HCT116 (cell line): ENCODE measurements at regions not wholly inside any gene's neighbourhood (a gene's known extent, or its start where the extent isn't known, plus 50 kb on each side); places are given as distances from the start of the nearest gene placed in this dataset.
"Not testable (repeated sequence)": the region's sequence is repeated elsewhere in the genome, so short reads cannot be mapped to it uniquely, and the experiment has no call there.

Source experiments
- ATAC-seq: fragments of 200-7000 bp; cut with Tn5 transposase; 2 replicates; pipeline ENCODE4 v1.9.1; 2020; ENCODE audit warnings: mild to moderate bottlenecking, moderate library complexity
- BruUV-seq: library from RNA; stranded (reverse); fragments of 400-500 nt; replicated peaks from 2 replicates; lab custom pipeline; 2021; lab: Mats Ljungman, UMichigan
- CTCF ChIA-PET: fragments of 300-600 bp; sonication (Branson Sonifier 250); formaldehyde crosslinking; loops from one replicate; lab custom pipeline; 2021; ENCODE audit warnings: antibody characterized with exemption; lab: Charles Lee
- POLR2A ChIA-PET: fragments of 300-600, 350-600 bp; sonication (Branson Sonifier 250); formaldehyde crosslinking; loops from one replicate; lab custom pipeline; 2021; ENCODE audit warnings: antibody characterized with exemption; lab: Charles Lee
- RAD21 ChIA-PET, 2 experiments: fragments of 300-600 bp; sonication (Branson Sonifier 250); formaldehyde crosslinking; loops; one replicate each; lab custom pipeline; 2023; ENCODE audit warnings: low total read pairs in 2 of 2; ENCODE audit not compliant: uncharacterized antibody in 2 of 2, unreplicated experiment in 2 of 2, low non-redundant PET in 1 of 2; lab: Charles Lee
- DNase-seq: peaks from one replicate; pipeline ENCODE4 v3.0.0-alpha.2; 2010; ENCODE audit warnings: low read depth, low spot score
- H2AFZ ChIP-seq: fragments of 200-600 bp; shearing (Covaris generic), sonication (generic); 2 replicates; pipeline ENCODE4 v1.6.1; 2017; ENCODE audit warnings: low read depth, mixed run types, mixed read lengths, antibody characterized with exemption, low read length; ENCODE audit not compliant: poor library complexity, severe bottlenecking
- H3K27ac ChIP-seq: 2 replicates; pipeline ENCODE4 v1.5.1; 2012; ENCODE audit warnings: low read depth, low read length
- H3K27me3 ChIP-seq: fragments of 200-600 bp; sonication (generic); 2 replicates; pipeline ENCODE4 v1.6.1; 2016; ENCODE audit warnings: mixed run types, low read length, mixed read lengths; ENCODE audit not compliant: insufficient read depth
- H3K36me3 ChIP-seq, 2 experiments: fragments of 200-500 bp in 1 of 2; fragments of 200-600 bp in 1 of 2; sonication (Bioruptor generic) in 1 of 2; sonication (generic) in 1 of 2; 2 replicates each; pipeline versions ENCODE4 v1.5.1 to v1.6.1; 2014 to 2016; ENCODE audit warnings: low read length in 2 of 2, inconsistent platforms in 1 of 2, mixed read lengths in 1 of 2, mixed run types in 1 of 2; ENCODE audit not compliant: insufficient read depth in 2 of 2, control insufficient read depth in 1 of 2
- H3K4me1 ChIP-seq, 2 experiments: fragments of 200-600 bp in 1 of 2; sonication (generic) in 1 of 2; 2 replicates each; pipeline versions ENCODE4 v1.5.1 to v1.6.1; 2012 to 2017; ENCODE audit warnings: low read length in 2 of 2, inconsistent platforms in 1 of 2, mild to moderate bottlenecking in 1 of 2, mixed read lengths in 1 of 2, mixed run types in 1 of 2, moderate library complexity in 1 of 2; ENCODE audit not compliant: insufficient read depth in 2 of 2, control insufficient read depth in 1 of 2
- H3K4me2 ChIP-seq: fragments of 200-600 bp; sonication (generic); 2 replicates; pipeline ENCODE4 v1.6.1; 2017; ENCODE audit warnings: mixed run types, low read length, mixed read lengths
- H3K4me3 ChIP-seq, 2 experiments: fragments of 200-600 bp in 1 of 2; sonication (generic) in 1 of 2; replicated peaks in 1 of 2; 2 replicates each; pipeline ENCODE4 v1.5.1; 2011 to 2016; ENCODE audit warnings: low read length in 2 of 2, control low read depth in 1 of 2, low read depth in 1 of 2, mild to moderate bottlenecking in 1 of 2, mixed read lengths in 1 of 2, mixed run types in 1 of 2
- H3K79me2 ChIP-seq: fragments of 200-600 bp; sonication (generic); 2 replicates; pipeline ENCODE4 v1.6.1; 2017; ENCODE audit warnings: mild to moderate bottlenecking, mixed run types, low read length, moderate library complexity, mixed read lengths; ENCODE audit not compliant: insufficient read depth
- H3K9ac ChIP-seq: fragments of 200-600 bp; sonication (generic); 2 replicates; pipeline ENCODE4 v1.6.1; 2016; ENCODE audit warnings: low read length, mixed read lengths
- H3K9me2 ChIP-seq: fragments of 200-600 bp; sonication (generic), shearing (Covaris generic); 2 replicates; pipeline ENCODE4 v1.6.1; 2017; ENCODE audit warnings: mixed run types, mild to moderate bottlenecking, moderate library complexity; ENCODE audit not compliant: insufficient read depth
- H3K9me3 ChIP-seq, 2 experiments: fragments of 200-500 bp in 1 of 2; fragments of 200-600 bp in 1 of 2; sonication (Bioruptor generic) in 1 of 2; sonication (generic) in 1 of 2; 2 replicates each; pipeline ENCODE4 v1.6.1; 2014 to 2017; ENCODE audit warnings: low read length in 2 of 2, mixed read lengths in 2 of 2, inconsistent platforms in 1 of 2, low read depth in 1 of 2, mild to moderate bottlenecking in 1 of 2, mixed run types in 1 of 2, moderate library complexity in 1 of 2; ENCODE audit not compliant: control insufficient read depth in 1 of 2, insufficient read depth in 1 of 2
- H4K20me1 ChIP-seq: fragments of 200-600 bp; sonication (generic), shearing (Covaris generic); 2 replicates; pipeline ENCODE4 v1.6.1; 2017; ENCODE audit warnings: mixed run types, mild to moderate bottlenecking, moderate library complexity; ENCODE audit not compliant: insufficient read depth
- ATF3 ChIP-seq: IDR thresholded peaks from 2 replicates; pipeline ENCODE4 v1.6.1; 2012
- CBX3 ChIP-seq: IDR thresholded peaks from 2 replicates; pipeline ENCODE4 v1.6.1; 2012; ENCODE audit warnings: low read depth
- CTCF ChIP-seq, 3 experiments: fragments of 200-600 bp in 1 of 3; sonication (generic) in 1 of 3; IDR thresholded peaks in 2 of 3; conservative IDR thresholded peaks in 1 of 3; 2 replicates each; pipeline ENCODE4 v1.5.1; 2012 to 2017; ENCODE audit warnings: low read depth in 2 of 3, low read length in 2 of 3, antibody characterized with exemption in 1 of 3, borderline replicate concordance in 1 of 3, control low read depth in 1 of 3, mild to moderate bottlenecking in 1 of 3, mixed read lengths in 1 of 3, mixed run types in 1 of 3, moderate library complexity in 1 of 3; ENCODE audit not compliant: insufficient read depth in 1 of 3
- EGR1 ChIP-seq: IDR thresholded peaks from 2 replicates; pipeline ENCODE4 v1.6.1; 2012; ENCODE audit warnings: low read depth
- EZH2 ChIP-seq: fragments of 200-600 bp; sonication (generic); IDR thresholded peaks from 2 replicates; pipeline ENCODE4 v1.6.1; 2017; ENCODE audit warnings: antibody characterized with exemption, mixed run types
- EZH2phosphoT487 ChIP-seq: fragments of 200-600 bp; IDR thresholded peaks from 2 replicates; pipeline ENCODE4 v1.6.1; 2018; ENCODE audit warnings: antibody characterized with exemption, borderline replicate concordance
- FOSL1 ChIP-seq: IDR thresholded peaks from 2 replicates; pipeline ENCODE4 v1.6.1; 2012; ENCODE audit warnings: low read depth
- JUND ChIP-seq: IDR thresholded peaks from 2 replicates; pipeline ENCODE4 v1.6.1; 2012
- POLR2A ChIP-seq: IDR thresholded peaks from 2 replicates; pipeline ENCODE4 v1.7.0; 2011; ENCODE audit warnings: borderline replicate concordance; ENCODE audit not compliant: insufficient read depth, insufficient read length; ENCODE audit errors: extremely low read depth
- RAD21 ChIP-seq: IDR thresholded peaks from 2 replicates; pipeline ENCODE4 v1.6.1; 2012; ENCODE audit warnings: low read depth, mild to moderate bottlenecking
- SRF ChIP-seq: IDR thresholded peaks from 2 replicates; pipeline ENCODE4 v1.6.1; 2012; ENCODE audit warnings: low read depth
- TCF7L2 ChIP-seq: IDR thresholded peaks from 2 replicates; pipeline ENCODE4 v1.7.0; 2011; ENCODE audit warnings: borderline replicate concordance, inconsistent platforms; ENCODE audit not compliant: insufficient read depth, insufficient read length; ENCODE audit errors: extremely low read depth
- intact Hi-C: fragments of 100-400 bp; cut with micrococcal nuclease; formaldehyde crosslinking; loops from 2 replicates; pipeline ENCODE4 v1.10.0; 2022

- Histone ChIP-seq H3K4me3 (no peak overlapping the region), H3K79me2 (no peaks in the 10 kb centered on the region), H3K27me3 (peaks cover 30% of the 10 kb centered on the region), H2AFZ (no peak overlapping the region), H3K4me2 (no peak overlapping the region), H3K9me2 (no peaks in the 10 kb centered on the region), H4K20me1 (no peaks in the 10 kb centered on the region), H3K36me3 (no peaks in the 10 kb centered on the region), H3K9me3 (no peaks in the 10 kb centered on the region), H3K4me1 (no peaks in the 10 kb centered on the region), H3K9ac (no peak overlapping the region), H3K27ac (no peak overlapping the region)
- TF ChIP-seq CTCF (IDR thresholded peaks at IDR 0.05 in 2 of 3, conservative IDR thresholded peaks at IDR 0.05 in 1 of 3; ENCODE audit: borderline replicate concordance in 1 of 3, insufficient read depth in 1 of 3, low read depth in 2 of 3, low read length in 2 of 3) (no peak), SRF (no peak), EGR1 (no peak), EZH2phosphoT487 (no peak), RAD21 (no peak), EZH2 (no peak), FOSL1 (no peak), CBX3 (no peak), POLR2A (no peak), TCF7L2 (no peak), JUND (no peak), ATF3 (no peak)
- POLR2A ChIA-PET, result no interaction called here
- RAD21 ChIA-PET, result no interaction called here
- ATAC-seq (no peak), DNase-seq (no peak)
- CTCF ChIA-PET, result no interaction called here
- BruUV-seq, result no TSS peak
- intact Hi-C loops, result no loop called here
Measured at GRCh38 chr9:100653643-100654334, 75.9 kb downstream of the CAVIN4 start.

GRCh38 chr9:100656851-100657250 is 79.0 kb downstream of the CAVIN4 start:
- H3K4me1 ChIP-seq, H3K4me3 ChIP-seq, BruUV-seq, POLR2A ChIA-PET, ATAC-seq, H3K27ac ChIP-seq, H3K4me2 ChIP-seq, H3K79me2 ChIP-seq, H3K9me2 ChIP-seq, H2AFZ ChIP-seq, DNase-seq, intact Hi-C loops, H4K20me1 ChIP-seq, CTCF ChIA-PET, H3K9ac ChIP-seq, RAD21 ChIA-PET, H3K9me3 ChIP-seq, H3K36me3 ChIP-seq: not testable (repeated sequence)
- peaks cover 21% of the 10 kb centered on the region for H3K27me3 ChIP-seq
